COLO829 (cell line): ENCODE measurements at regions not wholly inside any gene's neighbourhood (a gene's known extent, or its start where the extent isn't known, plus 50 kb on each side); places are given as distances from the start of the nearest gene placed in this dataset.
A peak's percentile ranks its signal among the peaks of the same experiment; 100 is the strongest.
"Not testable (repeated sequence)": the region's sequence is repeated elsewhere in the genome, so short reads cannot be mapped to it uniquely, and the experiment has no call there.

ENCODE experiments used
- DNase-seq: peaks from one replicate; pipeline ENCODE4 v3.0.0; 2012; ENCODE audit warnings: low spot score

DNA sequence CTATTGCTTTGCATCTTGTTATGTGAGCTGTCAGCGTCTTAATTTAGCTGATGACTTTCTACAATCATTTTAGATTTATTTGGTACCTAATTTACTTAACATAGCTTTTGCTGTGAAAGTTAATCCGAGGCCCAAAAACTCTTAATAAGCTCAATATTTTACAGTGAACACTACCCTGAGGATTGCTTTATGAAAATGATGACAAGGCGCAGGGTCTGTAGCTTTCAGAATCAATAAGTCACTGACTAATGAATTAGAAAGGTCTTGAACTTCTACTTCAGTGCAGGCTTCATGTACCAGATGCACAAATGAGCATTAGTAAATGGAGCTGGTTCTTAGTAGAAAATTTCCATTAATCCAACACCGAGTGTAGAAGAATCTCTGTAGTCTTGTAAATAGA is 81.4 kb upstream of the ZNF366 start:
- DNase-seq = no peak

DNA sequence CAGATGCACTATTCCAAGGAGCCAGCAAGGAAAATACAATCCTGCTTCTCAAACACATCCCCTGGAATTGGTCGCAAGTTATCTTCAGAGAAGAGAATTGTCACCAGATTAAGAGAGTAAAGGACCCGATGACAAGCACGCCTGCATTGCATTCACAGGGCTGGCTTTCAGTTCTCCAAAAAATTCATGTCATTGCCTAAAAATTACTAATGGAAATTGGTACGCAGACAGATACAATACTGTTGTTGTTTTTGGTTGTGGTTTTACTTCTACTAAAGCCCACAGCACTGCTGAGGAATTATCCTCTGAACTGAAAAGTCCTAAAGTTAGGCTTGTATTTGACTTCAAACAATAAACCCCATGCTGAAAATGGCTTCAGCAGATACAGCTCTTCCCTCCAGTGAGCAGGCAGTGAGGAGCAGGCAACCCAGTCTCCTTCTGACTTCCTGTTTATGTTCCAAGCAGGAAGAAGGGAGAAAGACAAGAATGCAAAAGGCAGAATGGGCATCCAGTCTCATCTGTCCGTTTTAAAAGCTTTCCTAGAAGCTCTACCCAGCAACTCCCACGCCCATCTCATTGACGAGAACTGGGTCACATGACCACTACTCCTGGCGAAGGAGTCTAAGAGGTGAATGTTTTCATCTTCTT is 80.6 kb upstream of the ZNF366 start:
- no peak for DNase-seq

DNA sequence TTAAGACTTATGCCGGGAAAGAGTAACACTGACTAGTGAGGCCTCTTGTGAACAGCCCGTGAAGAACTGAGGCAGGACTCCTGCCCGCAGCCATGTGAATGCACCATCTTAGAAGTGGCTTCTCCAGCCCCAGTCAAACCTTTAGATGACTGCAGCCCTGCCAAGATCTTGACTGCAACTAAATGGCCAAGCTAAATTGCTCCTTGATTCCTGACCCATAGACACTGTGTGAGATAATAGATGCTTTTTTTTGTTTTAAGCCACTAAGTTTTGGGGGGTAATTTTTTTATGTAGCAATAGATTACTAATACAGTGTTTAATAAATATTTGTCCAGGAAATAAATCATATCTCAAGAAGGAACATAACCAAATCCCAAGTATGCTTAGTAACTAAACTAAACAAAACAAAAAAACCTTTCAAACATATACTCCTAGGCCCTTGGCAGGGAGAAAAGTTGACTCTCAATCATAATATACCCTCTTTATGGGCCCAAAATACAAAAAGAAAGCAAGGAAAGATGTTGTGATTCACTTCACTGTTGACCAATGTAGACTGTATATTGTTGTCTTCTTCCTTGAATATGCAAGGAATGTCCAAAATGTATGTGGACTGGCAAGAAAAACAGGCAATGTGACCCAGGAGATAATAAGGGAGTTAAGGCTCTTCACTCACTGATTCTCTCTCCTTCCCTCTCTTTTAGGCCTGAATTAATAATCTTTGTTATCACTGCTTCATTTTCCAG is 79.7 kb upstream of the ZNF366 start:
- DNase-seq = no peak

DNA sequence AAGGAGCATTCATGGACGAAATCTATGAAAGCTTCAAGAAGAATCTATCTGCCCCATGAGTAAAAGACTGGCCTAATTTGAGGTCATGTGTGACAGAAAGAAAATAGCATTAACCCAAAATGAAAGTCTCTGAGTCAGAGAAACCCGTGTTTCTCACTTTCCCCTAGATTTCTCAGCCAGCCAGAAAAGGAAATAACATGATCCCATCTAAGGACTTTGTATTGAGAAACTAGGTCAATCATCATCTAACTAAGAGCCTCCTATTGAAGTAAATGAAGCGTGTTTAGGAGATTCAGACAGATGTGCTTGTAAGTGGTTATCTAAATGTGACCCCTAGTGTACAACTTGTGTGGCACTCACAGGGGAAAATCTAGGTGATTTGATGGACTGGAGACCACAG is 77.3 kb upstream of the ZNF366 start:
- no peak for DNase-seq

DNA sequence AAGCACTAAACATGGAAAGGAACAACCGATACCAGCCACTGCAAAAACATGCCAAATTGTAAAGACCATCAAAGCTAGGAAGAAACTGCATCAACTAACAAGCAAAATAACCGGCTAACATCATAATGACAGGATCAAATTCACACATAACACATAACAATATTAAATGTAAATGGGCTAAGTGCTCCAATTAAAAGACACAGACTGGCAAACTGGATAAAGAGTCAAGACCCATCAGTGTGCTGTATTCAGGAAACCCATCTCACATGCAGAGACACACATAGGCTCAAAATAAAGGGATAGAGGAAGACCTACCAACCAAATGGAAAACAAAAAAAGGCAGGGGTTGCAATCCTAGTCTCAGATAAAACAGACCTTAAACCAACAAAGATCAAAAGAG is 72.1 kb upstream of the ZNF366 start:
- DNase-seq = not testable (repeated sequence)

DNA sequence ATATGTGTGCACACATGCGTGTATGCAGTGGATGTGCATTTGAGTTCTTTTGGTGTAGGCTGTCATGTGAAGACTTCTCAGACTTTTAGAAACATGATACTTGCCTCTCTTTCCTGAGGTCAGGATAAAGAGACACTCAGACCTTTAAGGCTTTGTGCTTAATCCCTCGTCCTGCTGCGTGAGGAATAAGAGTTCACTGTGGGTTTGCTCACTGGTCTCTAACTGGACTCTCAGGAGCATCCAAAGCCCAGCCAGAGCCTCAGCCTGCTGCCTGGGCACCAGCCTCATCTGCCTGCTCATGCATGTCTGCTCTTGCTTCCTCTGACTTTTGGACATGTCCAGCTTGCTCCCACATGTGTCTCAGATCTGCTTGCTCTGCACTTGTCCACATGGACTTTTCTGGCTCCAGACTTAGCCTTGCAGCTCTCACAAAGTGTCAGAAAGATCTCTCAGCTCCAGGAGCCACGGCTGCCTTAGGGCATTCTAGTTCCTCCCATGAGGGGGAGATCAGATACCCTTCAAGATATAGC is 65.1 kb upstream of the ZNF366 start:
- DNase-seq = no peak

DNA sequence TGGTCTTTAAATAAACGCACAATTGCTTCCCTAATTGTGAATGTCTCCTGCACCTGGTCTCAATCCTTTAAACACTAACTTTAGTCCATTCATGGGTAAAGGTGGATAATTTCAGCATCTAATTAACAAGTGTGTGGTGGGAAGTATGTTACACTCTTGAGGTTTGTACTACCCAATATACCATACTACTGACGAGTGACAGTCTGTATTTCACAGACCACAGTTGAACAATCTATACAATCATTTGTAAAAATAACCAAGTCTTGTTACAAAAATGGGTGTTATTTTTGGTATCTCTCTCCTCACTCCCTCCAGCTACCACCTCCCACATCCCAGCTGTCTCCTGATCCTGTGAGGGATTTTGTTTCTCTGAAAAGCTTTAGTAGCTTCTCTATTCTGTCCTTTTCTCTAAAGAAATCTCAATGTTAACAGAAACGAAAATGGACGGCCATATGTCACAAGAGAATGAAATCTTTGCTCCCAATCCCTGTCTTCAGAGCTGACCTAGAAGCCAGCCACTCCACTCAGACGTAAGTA is 62.3 kb upstream of the ZNF366 start:
- DNase-seq = no peak

DNA sequence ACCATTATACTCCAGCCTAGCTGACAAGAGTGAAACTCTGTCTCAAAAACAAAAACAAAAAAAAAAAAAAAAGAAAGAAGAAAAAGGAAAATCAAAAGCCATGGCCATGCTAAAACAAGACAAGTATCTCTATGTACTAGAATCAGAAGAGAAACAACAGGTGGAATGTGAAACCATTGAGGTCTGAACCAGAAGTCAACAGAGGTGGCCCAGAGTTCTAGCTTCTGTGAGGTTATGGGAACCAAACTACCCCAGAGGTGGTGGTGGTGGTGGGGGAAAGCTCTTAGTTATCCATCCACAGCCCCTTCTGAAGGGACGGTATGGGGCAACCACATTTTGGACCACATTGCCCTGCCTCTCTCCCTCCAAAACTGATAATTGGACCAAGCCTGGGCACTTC is 59.5 kb upstream of the ZNF366 start:
- DNase-seq = no peak

DNA sequence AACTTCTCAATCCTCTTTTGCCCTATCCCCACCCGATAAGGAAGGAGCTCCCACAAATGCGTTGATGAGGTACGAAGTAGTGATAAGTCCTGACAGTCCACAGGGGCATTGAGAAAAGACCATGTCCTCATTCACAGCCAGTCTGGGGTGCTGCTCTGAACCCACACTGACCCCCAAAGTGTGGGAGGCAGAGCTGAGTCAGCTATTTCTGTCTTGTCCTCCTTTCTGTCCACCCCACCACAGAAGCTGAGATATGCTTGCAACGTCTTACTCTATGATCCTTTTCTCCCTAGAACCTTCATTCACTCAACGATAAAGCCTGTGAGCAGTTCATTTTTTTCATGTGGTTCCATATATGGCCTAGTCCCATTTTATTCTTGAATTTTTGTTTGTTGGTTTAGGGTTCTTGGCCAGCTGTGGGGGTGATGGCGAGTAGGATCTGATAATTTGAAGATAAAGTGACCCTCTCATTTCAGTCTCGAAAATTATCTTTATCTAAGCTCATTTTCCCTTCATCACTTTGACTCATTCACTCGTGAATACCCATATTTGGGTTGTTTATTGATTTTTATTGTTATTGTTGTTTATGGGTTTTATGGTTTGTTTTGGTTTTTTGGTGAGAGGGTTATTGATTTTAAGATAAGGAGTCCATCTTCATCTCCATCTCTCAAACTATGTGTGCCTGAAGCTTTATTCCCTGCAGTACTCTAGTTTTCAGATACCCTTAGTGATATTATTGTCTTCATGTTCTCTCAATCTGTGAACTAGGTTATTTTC is 58.5 kb upstream of the ZNF366 start:
- DNase-seq = no peak

DNA sequence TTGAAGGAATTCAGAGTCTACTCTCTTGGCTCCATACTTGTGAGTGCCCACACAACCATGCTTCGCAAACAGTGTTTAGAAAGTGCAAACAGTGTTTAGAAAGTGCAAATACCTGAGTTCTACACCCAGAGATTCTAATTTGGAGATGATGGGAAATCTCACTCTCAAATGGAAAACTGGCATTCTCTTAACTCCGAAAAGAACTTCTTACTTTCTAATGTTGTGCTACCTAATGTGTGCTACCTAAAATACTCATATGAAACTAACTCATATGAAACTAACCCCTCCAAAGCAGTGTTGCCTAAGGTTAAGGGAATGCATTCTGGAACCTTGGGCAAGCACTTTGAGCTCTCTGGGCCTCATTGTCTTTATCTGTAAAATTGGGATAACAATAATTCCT is 55.5 kb upstream of the ZNF366 start:
- no peak for DNase-seq

DNA sequence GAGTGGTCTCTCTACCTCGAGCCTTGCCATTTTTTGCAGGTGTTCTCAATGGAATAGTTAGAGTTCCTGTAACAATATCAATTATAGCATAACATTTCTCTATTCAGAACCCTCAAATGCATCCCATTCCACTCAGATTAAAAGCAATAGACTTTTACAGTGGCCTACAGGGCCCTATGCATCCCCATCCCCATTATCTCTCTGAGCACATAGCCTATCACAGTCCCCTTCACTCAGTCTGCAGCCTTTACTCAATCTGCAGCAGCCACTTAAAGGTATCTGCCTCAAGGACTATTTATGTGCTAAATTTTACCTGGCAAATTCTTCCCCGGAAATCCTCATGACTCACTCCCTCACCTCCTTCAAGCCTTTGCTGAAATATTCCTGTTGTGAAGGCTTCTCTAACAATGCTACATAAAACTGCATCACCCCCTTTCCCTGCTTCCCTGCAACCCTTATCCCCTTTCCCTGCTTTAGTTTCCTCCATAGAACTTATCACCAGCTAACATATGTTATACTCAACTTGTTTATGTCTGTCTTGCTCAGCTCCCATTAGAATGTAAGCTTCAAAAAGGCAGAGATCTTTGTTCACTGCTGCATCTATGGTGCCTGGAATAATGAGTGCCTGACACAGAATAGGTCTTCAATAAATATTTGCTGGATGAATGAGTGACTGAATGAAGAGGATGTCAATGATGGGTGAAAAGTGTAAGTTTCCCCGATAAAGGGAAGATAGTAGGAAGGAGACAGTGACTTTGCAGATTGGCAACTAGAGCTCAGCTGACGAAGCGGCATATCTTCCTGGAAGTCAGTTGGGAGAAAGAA is 54.1 kb upstream of the ZNF366 start:
- DNase-seq = no peak

DNA sequence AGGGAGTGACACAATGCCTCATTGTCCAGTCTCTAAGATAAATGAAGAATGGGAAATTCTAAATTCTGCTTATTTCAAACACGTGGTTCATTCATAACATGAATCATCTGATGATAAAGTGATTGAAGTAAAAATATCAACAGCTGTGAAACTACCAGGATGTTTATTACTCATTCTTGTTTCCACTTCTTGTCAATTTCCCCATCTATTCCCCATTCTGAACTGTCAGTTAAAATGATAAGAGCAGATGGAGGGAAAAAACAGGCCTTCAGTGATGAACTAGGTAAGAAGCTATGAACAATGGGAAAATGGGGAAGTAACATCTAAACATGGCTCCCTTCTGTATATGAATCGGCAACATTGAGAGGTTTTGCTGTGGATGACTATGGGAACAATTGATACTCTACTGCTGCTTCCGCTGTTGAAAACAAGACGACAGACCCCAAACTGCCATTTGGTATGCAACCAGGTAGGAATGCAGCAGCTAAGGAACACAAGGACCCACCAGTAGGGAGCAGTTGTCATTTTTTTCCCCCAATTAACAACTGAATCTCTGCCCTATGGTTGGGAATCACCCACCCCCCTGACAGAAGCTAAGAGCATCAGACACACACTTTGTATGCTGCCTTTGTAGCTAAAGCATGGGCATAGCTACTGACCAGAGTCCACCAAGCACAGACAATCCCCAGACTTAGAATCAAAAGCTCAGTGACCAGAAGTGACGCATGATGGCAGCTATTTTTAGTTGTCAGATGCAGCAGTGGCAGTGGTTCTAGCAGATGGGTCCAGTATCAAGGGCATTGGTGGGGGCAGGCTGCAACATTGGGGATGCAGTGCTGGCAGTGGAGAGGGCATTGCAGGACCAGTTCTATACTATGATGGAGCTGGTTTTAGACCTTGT is 52.9 kb upstream of the ZNF366 start:
- peak; percentile 11 for DNase-seq

DNA sequence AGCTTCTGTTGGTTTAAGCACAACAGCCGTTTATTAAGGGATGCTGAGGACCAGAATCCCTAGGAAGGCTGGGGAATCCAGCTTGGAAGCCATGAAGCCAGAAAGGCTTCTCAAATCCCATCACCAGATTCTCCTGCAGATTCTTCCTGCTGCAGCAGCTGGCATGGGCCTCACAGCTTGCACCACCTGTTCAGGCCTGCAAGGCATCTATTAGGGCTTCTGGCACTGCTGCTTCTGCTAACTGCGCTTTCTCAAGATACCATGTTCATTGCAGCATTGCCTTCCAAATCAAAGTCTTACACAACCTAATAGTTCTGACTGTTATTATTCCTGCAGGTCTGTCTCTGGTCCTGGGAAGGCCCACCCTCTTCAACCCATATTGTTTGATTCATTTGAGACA is 51.2 kb upstream of the ZNF366 start:
- DNase-seq = no peak

DNA sequence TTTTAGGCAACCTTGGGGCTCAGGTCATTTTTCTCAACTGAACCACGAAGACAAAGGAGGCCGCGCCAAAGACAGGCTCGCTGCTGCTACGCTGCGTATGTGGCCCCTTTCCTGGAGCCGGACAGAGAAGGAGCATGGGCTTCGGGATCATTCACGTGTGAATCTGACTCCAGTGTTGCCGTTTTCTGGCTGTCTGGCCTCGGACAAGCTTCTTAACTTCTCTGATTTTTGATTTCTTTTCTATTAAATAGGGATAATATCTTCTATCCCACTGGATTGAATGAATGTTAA is 50.8 kb upstream of the ZNF366 start:
- DNase-seq = no peak

DNA sequence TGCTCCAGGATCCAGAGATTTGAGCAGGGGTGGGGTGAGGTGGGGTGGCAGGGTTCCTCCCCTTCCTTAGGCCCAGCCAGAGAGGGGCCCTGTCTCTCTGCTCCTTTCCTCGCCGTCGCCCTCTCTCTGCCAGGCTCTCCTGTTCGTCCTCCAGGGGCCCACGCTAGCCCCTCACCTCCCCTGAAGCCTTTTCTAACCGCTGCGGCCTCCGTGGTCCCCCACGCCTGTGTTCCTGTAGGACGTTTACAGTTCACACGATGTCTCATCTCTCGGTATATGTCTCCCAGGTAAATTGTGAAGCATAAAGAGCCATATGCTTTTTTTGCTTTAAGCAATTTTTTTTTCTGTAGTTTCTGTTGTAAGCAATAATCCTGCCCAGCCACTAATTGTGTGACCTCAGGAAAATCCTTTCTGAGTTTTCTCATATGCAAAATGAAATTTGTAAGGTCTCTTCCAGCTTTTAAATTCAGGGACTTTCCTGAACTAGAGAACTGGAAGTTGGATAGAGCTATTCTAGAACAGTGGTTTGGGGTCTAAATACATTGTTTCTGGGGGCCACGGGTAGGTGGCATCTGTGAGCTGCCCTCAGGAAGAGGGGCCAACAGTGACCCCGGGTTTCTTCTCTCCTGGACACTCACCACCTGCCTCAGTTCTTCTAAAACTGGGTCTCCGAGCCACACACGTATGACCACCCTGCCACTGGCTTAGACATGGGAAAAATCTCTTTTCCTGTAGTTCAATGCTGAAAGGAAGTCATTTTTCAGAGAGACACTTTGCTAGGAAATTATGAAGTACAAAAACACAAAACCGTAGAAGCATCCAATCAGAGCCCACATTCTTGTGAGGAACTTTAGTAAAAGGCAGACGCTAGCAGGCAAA is 50.2 kb upstream of the ZNF366 start:
- no peak for DNase-seq
